ENCODE measurements at regions not wholly inside any gene's neighbourhood (a gene's known extent, or its start where the extent isn't known, plus 50 kb on each side); places are given as distances from the start of the nearest gene placed in this dataset.
A peak's percentile ranks its signal among the peaks of the same experiment; 100 is the strongest.
"Not testable (repeated sequence)": the region's sequence is repeated elsewhere in the genome, so short reads cannot be mapped to it uniquely, and the experiment has no call there.

GRCh38 chr13:112171570-112171965 lies 104.6 kb downstream of the SOX1 start:
- H3K27ac Mint-ChIP-seq = peak overlapping the region in 1 of 10 donors; percentile 59
- H3K27me3 Mint-ChIP-seq = peaks cover 0 to 37% (median 23%) of the 10 kb centered on the region in 5 donors
- H3K4me1 Mint-ChIP-seq = no peaks in the 10 kb centered on the region
- DNase-seq (no peak), ATAC-seq (no peak)
- H3K4me3 Mint-ChIP-seq = no peak overlapping the region
- POLR2A ChIA-PET = no interaction called here
- H3K36me3 Mint-ChIP-seq = peaks cover 0 to 4% (median 0%) of the 10 kb centered on the region in 3 donors
- peaks cover 0 to 23% (median 6%) of the 10 kb centered on the region in 9 donors for H3K9me3 Mint-ChIP-seq

- Mint-ChIP-seq H3K36me3 (peaks cover 0 to 4% (median 0%) of the 10 kb centered on the region in 3 donors), H3K9me3 (peaks cover 0 to 23% (median 6%) of the 10 kb centered on the region in 9 donors), H3K27ac (peak overlapping the region in 1 of 10 donors; percentile 59), H3K4me3 (no peak overlapping the region), H3K4me1 (no peaks in the 10 kb centered on the region), H3K27me3 (peaks cover 0 to 32% (median 19%) of the 10 kb centered on the region in 5 donors)
- no peak for DNase-seq
- POLR2A ChIA-PET = no interaction called here
- no peak for ATAC-seq
Measured at GRCh38 chr13:112172017-112172416, 105.1 kb downstream of the SOX1 start.

GRCh38 chr13:112172641-112173251 lies 105.8 kb downstream of the SOX1 start:
- H3K9me3 Mint-ChIP-seq = peaks cover 0 to 23% (median 6%) of the 10 kb centered on the region in 9 donors
- peaks cover 0 to 4% (median 0%) of the 10 kb centered on the region in 3 donors for H3K36me3 Mint-ChIP-seq
- DNase-seq (peak in 1 of 10 donors; percentile 35), ATAC-seq (no peak)
- no peak overlapping the region for H3K4me3 Mint-ChIP-seq
- H3K27me3 Mint-ChIP-seq = peaks cover 0 to 28% (median 19%) of the 10 kb centered on the region in 5 donors
- no peak overlapping the region for H3K27ac Mint-ChIP-seq
- H3K4me1 Mint-ChIP-seq = no peaks in the 10 kb centered on the region
- POLR2A ChIA-PET = no interaction called here

- ATAC-seq = no peak
- Mint-ChIP-seq H3K4me3 (no peak overlapping the region), H3K36me3 (peaks cover 0 to 4% (median 0%) of the 10 kb centered on the region in 3 donors), H3K27me3 (peaks cover 0 to 30% (median 21%) of the 10 kb centered on the region in 5 donors), H3K4me1 (no peaks in the 10 kb centered on the region), H3K9me3 (peaks cover 0 to 23% (median 6%) of the 10 kb centered on the region in 9 donors), H3K27ac (no peak overlapping the region)
- peak in 1 of 10 donors; percentile 7 for DNase-seq
- POLR2A ChIA-PET = no interaction called here
Measured at GRCh38 chr13:112174476-112175110, 107.6 kb downstream of the SOX1 start.

GRCh38 chr13:112175162-112176075 lies 108.5 kb downstream of the SOX1 start:
- H3K4me3 Mint-ChIP-seq = no peak overlapping the region
- ATAC-seq (no peak), DNase-seq (peak in 1 of 10 donors; percentile 40)
- POLR2A ChIA-PET = no interaction called here
- peaks cover 0 to 4% (median 0%) of the 10 kb centered on the region in 3 donors for H3K36me3 Mint-ChIP-seq
- H3K9me3 Mint-ChIP-seq = peaks cover 0 to 23% (median 6%) of the 10 kb centered on the region in 9 donors
- H3K4me1 Mint-ChIP-seq = no peaks in the 10 kb centered on the region
- no peak overlapping the region for H3K27ac Mint-ChIP-seq
- H3K27me3 Mint-ChIP-seq = peaks cover 0 to 34% (median 22%) of the 10 kb centered on the region in 5 donors

GRCh38 chr13:112176141-112177119 lies 109.5 kb downstream of the SOX1 start:
- H3K27ac Mint-ChIP-seq, ATAC-seq, H3K4me3 Mint-ChIP-seq, H3K4me1 Mint-ChIP-seq, POLR2A ChIA-PET, H3K36me3 Mint-ChIP-seq: not testable (repeated sequence)
- peak in 1 of 10 donors; percentile 53 for DNase-seq
- Mint-ChIP-seq H3K27me3 (peaks cover 0 to 34% (median 21%) of the 10 kb centered on the region in 5 donors), H3K9me3 (peaks cover 0 to 23% (median 6%) of the 10 kb centered on the region in 9 donors)

GRCh38 chr13:112177450-112178288 lies 110.7 kb downstream of the SOX1 start:
- Mint-ChIP-seq H3K4me1 (no peaks in the 10 kb centered on the region), H3K27me3 (peaks cover 0 to 25% (median 15%) of the 10 kb centered on the region in 5 donors), H3K4me3 (no peak overlapping the region), H3K36me3 (peaks cover 0 to 4% (median 0%) of the 10 kb centered on the region in 3 donors), H3K9me3 (peaks cover 0 to 23% (median 6%) of the 10 kb centered on the region in 9 donors), H3K27ac (no peak overlapping the region)
- ATAC-seq (no peak), DNase-seq (peak in 1 of 10 donors; percentile 46)
- POLR2A ChIA-PET = no interaction called here

- POLR2A ChIA-PET = no interaction called here
Measured at GRCh38 chr13:112178769-112179168, 111.8 kb downstream of the SOX1 start.

GRCh38 chr13:112179421-112179820 lies 112.5 kb downstream of the SOX1 start:
- Mint-ChIP-seq H3K4me3 (no peak overlapping the region), H3K27me3 (peaks cover 0 to 16% (median 7%) of the 10 kb centered on the region in 5 donors), H3K9me3 (peaks cover 0 to 11% (median 2%) of the 10 kb centered on the region in 9 donors), H3K36me3 (no peaks in the 10 kb centered on the region), H3K27ac (no peak overlapping the region), H3K4me1 (no peaks in the 10 kb centered on the region)
- DNase-seq (peak in 1 of 10 donors; percentile 30), ATAC-seq (no peak)
- POLR2A ChIA-PET = no interaction called here

More at GRCh38 chr13:112178769-112179168, 111.8 kb downstream of the SOX1 start:
- no peaks in the 10 kb centered on the region for H3K4me1 Mint-ChIP-seq
- DNase-seq = peak in 1 of 10 donors; percentile 44
- peaks cover 0 to 1% (median 0%) of the 10 kb centered on the region in 3 donors for H3K36me3 Mint-ChIP-seq
- no peak overlapping the region for H3K27ac Mint-ChIP-seq
- no peak overlapping the region for H3K4me3 Mint-ChIP-seq
- peaks cover 0 to 18% (median 6%) of the 10 kb centered on the region in 9 donors for H3K9me3 Mint-ChIP-seq
- no peak for ATAC-seq
- peaks cover 0 to 20% (median 9%) of the 10 kb centered on the region in 5 donors for H3K27me3 Mint-ChIP-seq

- no peak overlapping the region for H3K4me3 Mint-ChIP-seq
- DNase-seq (no peak), ATAC-seq (no peak)
- no peak overlapping the region for H3K27ac Mint-ChIP-seq
- H3K9me3 Mint-ChIP-seq = peaks cover 0 to 5% (median 0%) of the 10 kb centered on the region in 9 donors
- no peaks in the 10 kb centered on the region for H3K4me1 Mint-ChIP-seq
- POLR2A ChIA-PET = no interaction called here
- H3K27me3 Mint-ChIP-seq = peaks cover 0 to 14% (median 7%) of the 10 kb centered on the region in 5 donors
- no peaks in the 10 kb centered on the region for H3K36me3 Mint-ChIP-seq
Measured at GRCh38 chr13:112179995-112180394, 113.0 kb downstream of the SOX1 start.
